Osteoblast (primary cell): ENCODE measurements at regions not wholly inside any gene's neighbourhood (a gene's known extent, or its start where the extent isn't known, plus 50 kb on each side); places are given as distances from the start of the nearest gene placed in this dataset.

ENCODE experiments used
- DNase-seq: peaks from one replicate; pipeline ENCODE4 v3.0.0; 2011; ENCODE audit warnings: low spot score, mixed read lengths; ENCODE audit not compliant: insufficient read length; ENCODE audit errors: missing footprints
- H2AFZ ChIP-seq: 2 replicates; pipeline ENCODE4 v1.6.0; 2011; ENCODE audit warnings: mild to moderate bottlenecking, low read length
- H3K27ac ChIP-seq: 2 replicates; pipeline ENCODE4 v1.5.1; 2011; ENCODE audit warnings: mild to moderate bottlenecking, low read depth, low read length, moderate library complexity
- H3K27me3 ChIP-seq: 2 replicates; pipeline ENCODE4 v1.6.0; 2012; ENCODE audit warnings: mild to moderate bottlenecking, control low read depth, inconsistent platforms, low read length, moderate library complexity; ENCODE audit not compliant: insufficient read depth
- H3K36me3 ChIP-seq: 2 replicates; pipeline ENCODE4 v1.5.1; 2011; ENCODE audit warnings: mild to moderate bottlenecking, low read length, control low read depth, moderate library complexity; ENCODE audit not compliant: insufficient read depth
- H3K4me1 ChIP-seq: 2 replicates; pipeline ENCODE4 v1.5.1; 2011; ENCODE audit warnings: mild to moderate bottlenecking, low read length, control low read depth, moderate library complexity; ENCODE audit not compliant: insufficient read depth
- H3K4me2 ChIP-seq: 2 replicates; pipeline ENCODE4 v1.6.0; 2011; ENCODE audit warnings: mild to moderate bottlenecking, low read length; ENCODE audit not compliant: insufficient read depth
- H3K4me3 ChIP-seq: fragments of 200-600 bp; sonication (generic); 3 replicates; pipeline ENCODE4 v1.5.1; 2012; ENCODE audit warnings: mild to moderate bottlenecking, low read length, inconsistent platforms; ENCODE audit not compliant: insufficient read depth
- H3K79me2 ChIP-seq: 2 replicates; pipeline ENCODE4 v1.6.0; 2012; ENCODE audit warnings: mild to moderate bottlenecking, low read length, control low read depth, inconsistent platforms; ENCODE audit not compliant: insufficient read depth
- H3K9me3 ChIP-seq: 2 replicates; pipeline ENCODE4 v1.5.1; 2011; ENCODE audit warnings: low read depth, low read length, control low read depth
- H4K20me1 ChIP-seq: 2 replicates; pipeline ENCODE4 v1.6.0; 2012; ENCODE audit warnings: mild to moderate bottlenecking, low read length, control low read depth; ENCODE audit not compliant: insufficient read depth
- TF ChIP-seq, protein P1 (sequence below): IDR thresholded peaks from 2 replicates; pipeline ENCODE4 v1.5.1; 2011; ENCODE audit warnings: mild to moderate bottlenecking, low read depth, low read length, moderate library complexity; ENCODE audit errors: extremely low read depth

DNA sequence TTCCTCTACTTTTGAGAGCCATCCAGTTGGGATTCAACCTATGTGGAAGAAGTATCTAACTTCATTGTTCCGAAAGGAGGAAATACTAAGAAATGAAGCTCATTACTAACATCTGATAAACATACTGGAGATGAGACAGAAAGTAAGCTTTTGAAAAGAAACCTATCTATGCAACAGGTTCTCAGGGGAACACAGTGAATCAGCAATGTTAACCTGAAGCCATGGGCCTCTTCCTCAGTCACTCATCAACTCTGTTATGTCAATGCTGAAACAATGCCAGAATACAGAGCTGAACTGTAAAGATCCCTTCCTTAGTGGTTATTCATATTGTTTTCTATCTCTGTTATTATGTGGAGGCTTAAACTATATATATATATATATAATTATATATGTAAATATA lies 55.5 kb upstream of the ESRRG start:
- Histone ChIP-seq H3K27ac (no peak overlapping the region), H3K9me3 (no peaks in the 10 kb centered on the region), H3K36me3 (no peaks in the 10 kb centered on the region), H3K4me2 (no peak overlapping the region), H3K27me3 (no peaks in the 10 kb centered on the region), H3K4me1 (no peaks in the 10 kb centered on the region), H2AFZ (no peak overlapping the region), H3K4me3 (no peak overlapping the region), H4K20me1 (no peaks in the 10 kb centered on the region), H3K79me2 (no peaks in the 10 kb centered on the region)
- no peak for DNase-seq
- TF ChIP-seq, protein P1, sequence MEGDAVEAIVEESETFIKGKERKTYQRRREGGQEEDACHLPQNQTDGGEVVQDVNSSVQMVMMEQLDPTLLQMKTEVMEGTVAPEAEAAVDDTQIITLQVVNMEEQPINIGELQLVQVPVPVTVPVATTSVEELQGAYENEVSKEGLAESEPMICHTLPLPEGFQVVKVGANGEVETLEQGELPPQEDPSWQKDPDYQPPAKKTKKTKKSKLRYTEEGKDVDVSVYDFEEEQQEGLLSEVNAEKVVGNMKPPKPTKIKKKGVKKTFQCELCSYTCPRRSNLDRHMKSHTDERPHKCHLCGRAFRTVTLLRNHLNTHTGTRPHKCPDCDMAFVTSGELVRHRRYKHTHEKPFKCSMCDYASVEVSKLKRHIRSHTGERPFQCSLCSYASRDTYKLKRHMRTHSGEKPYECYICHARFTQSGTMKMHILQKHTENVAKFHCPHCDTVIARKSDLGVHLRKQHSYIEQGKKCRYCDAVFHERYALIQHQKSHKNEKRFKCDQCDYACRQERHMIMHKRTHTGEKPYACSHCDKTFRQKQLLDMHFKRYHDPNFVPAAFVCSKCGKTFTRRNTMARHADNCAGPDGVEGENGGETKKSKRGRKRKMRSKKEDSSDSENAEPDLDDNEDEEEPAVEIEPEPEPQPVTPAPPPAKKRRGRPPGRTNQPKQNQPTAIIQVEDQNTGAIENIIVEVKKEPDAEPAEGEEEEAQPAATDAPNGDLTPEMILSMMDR: no peak

DNA sequence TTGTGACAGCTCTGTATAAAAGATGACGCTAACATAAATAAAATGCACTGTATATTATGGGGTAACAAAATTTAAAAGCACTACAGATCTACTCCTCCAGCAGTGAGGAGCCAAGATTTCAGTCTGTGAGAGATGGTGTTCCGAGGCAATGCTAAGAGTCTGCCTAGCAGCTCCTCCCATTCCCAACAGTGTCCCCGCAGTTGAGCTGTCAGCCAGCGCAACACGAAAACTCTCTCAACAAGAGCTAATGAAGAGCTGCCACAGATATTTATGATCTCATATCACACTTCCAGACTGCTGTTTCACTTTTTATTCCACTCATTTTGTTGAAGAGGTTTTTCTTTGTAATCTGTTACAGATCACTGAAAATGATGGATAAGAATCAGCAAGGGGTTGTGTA lies 53.9 kb upstream of the ESRRG start:
- H3K9me3 ChIP-seq: no peaks in the 10 kb centered on the region
- no peaks in the 10 kb centered on the region for H3K4me1 ChIP-seq
- H4K20me1 ChIP-seq: no peaks in the 10 kb centered on the region
- no peak overlapping the region for H2AFZ ChIP-seq
- DNase-seq: no peak
- no peaks in the 10 kb centered on the region for H3K27me3 ChIP-seq
- no peak overlapping the region for H3K4me3 ChIP-seq
- no peaks in the 10 kb centered on the region for H3K36me3 ChIP-seq
- TF ChIP-seq, protein P1: no peak
- H3K4me2 ChIP-seq: no peak overlapping the region
- H3K79me2 ChIP-seq: no peaks in the 10 kb centered on the region
- H3K27ac ChIP-seq: no peak overlapping the region
